ENCODE measurements at regions not wholly inside any gene's neighbourhood (a gene's known extent, or its start where the extent isn't known, plus 50 kb on each side); places are given as distances from the start of the nearest gene placed in this dataset.

GRCh38 chr2:144324446-144325045 is 195.4 kb downstream of the ZEB2 start:
- no peaks in the 10 kb centered on the region for H3K36me3 ChIP-seq (ENCODE audit: control insufficient read depth in 4 of 4, insufficient read depth in 3 of 4, low read depth in 1 of 4, low read length in 3 of 4)
- TF ChIP-seq RXRA (IDR thresholded peaks at IDR 0.05) = no peak
- TF ChIP-seq JUND (IDR thresholded peaks at IDR 0.05) = no peak
- TF ChIP-seq NR2F2 (IDR thresholded peaks at IDR 0.05) = no peak
- no peak for TF ChIP-seq MAX (IDR thresholded peaks at IDR 0.05)
- TF ChIP-seq, protein P1, sequence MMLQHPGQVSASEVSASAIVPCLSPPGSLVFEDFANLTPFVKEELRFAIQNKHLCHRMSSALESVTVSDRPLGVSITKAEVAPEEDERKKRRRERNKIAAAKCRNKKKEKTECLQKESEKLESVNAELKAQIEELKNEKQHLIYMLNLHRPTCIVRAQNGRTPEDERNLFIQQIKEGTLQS (IDR thresholded peaks at IDR 0.05) = no peak
- TF ChIP-seq FOXA2 (IDR thresholded peaks at IDR 0.05) = no peak
- TF ChIP-seq RAD21 (IDR thresholded peaks at IDR 0.05) = no peak
- TF ChIP-seq, protein P2, sequence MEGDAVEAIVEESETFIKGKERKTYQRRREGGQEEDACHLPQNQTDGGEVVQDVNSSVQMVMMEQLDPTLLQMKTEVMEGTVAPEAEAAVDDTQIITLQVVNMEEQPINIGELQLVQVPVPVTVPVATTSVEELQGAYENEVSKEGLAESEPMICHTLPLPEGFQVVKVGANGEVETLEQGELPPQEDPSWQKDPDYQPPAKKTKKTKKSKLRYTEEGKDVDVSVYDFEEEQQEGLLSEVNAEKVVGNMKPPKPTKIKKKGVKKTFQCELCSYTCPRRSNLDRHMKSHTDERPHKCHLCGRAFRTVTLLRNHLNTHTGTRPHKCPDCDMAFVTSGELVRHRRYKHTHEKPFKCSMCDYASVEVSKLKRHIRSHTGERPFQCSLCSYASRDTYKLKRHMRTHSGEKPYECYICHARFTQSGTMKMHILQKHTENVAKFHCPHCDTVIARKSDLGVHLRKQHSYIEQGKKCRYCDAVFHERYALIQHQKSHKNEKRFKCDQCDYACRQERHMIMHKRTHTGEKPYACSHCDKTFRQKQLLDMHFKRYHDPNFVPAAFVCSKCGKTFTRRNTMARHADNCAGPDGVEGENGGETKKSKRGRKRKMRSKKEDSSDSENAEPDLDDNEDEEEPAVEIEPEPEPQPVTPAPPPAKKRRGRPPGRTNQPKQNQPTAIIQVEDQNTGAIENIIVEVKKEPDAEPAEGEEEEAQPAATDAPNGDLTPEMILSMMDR (IDR thresholded peaks at IDR 0.05; ENCODE audit: low read depth, low read length, missing input control) = no peak
- no peak for TF ChIP-seq FOXA1 (IDR thresholded peaks at IDR 0.05)
- no peak for TF ChIP-seq TAF1 (conservative IDR thresholded peaks at IDR 0.05)
- TF ChIP-seq EGR1 (IDR thresholded peaks at IDR 0.05; ENCODE audit: low read depth in 2 of 2) = no peak
- peaks cover 0 to 1% (median 0%) of the 10 kb centered on the region in 4 donors for H3K4me1 ChIP-seq (ENCODE audit: control insufficient read depth in 4 of 4, insufficient read depth in 4 of 4, low read length in 3 of 4)
- no peak overlapping the region for H3K9ac ChIP-seq (ENCODE audit: low read depth in 1 of 2, low read length in 2 of 2)
- H3K9me3 ChIP-seq (ENCODE audit: control insufficient read depth in 4 of 4, low read length in 3 of 4) = no peaks in the 10 kb centered on the region
- H3K27me3 ChIP-seq (ENCODE audit: control insufficient read depth in 4 of 4, insufficient read depth in 4 of 4, low read length in 3 of 4) = no peaks in the 10 kb centered on the region
- H3K27ac ChIP-seq (ENCODE audit: low read depth in 1 of 2, low read length in 2 of 2) = no peak overlapping the region
- H3K4me3 ChIP-seq (ENCODE audit: low read depth in 1 of 3, low read length in 3 of 3) = no peak overlapping the region
- 82% methylated on average over 4 of the region's 4 CpGs for WGBS
- no peak for DNase-seq (ENCODE audit: low spot score)

- Histone ChIP-seq H3K9me3 (ENCODE audit: control insufficient read depth in 4 of 4, low read length in 3 of 4) (no peaks in the 10 kb centered on the region), H3K4me1 (ENCODE audit: control insufficient read depth in 4 of 4, insufficient read depth in 4 of 4, low read length in 3 of 4) (peaks cover 0 to 1% (median 0%) of the 10 kb centered on the region in 4 donors), H3K9ac (ENCODE audit: low read depth in 1 of 2, low read length in 2 of 2) (no peak overlapping the region), H3K36me3 (ENCODE audit: control insufficient read depth in 4 of 4, insufficient read depth in 3 of 4, low read depth in 1 of 4, low read length in 3 of 4) (no peaks in the 10 kb centered on the region), H3K4me3 (ENCODE audit: low read depth in 1 of 3, low read length in 3 of 3) (no peak overlapping the region), H3K27ac (ENCODE audit: low read depth in 1 of 2, low read length in 2 of 2) (no peak overlapping the region), H3K27me3 (ENCODE audit: control insufficient read depth in 4 of 4, insufficient read depth in 4 of 4, low read length in 3 of 4) (no peaks in the 10 kb centered on the region)
- no peak for TF ChIP-seq YY1 (IDR thresholded peaks at IDR 0.05)
- TF ChIP-seq, protein P1 (IDR thresholded peaks at IDR 0.05) = no peak
- no peak for TF ChIP-seq GABPA (IDR thresholded peaks at IDR 0.05 in 1 of 2, conservative IDR thresholded peaks at IDR 0.05 in 1 of 2)
- TF ChIP-seq FOXA2 (IDR thresholded peaks at IDR 0.05) = no peak
- TF ChIP-seq HNF4A (conservative IDR thresholded peaks at IDR 0.05) = no peak
- no peak for TF ChIP-seq RXRA (IDR thresholded peaks at IDR 0.05)
- no peak for TF ChIP-seq TAF1 (conservative IDR thresholded peaks at IDR 0.05)
- TF ChIP-seq EGR1 (IDR thresholded peaks at IDR 0.05; ENCODE audit: low read depth in 2 of 2) = no peak
- TF ChIP-seq HNF4G (IDR thresholded peaks at IDR 0.05) = no peak
- no peak for TF ChIP-seq ZBTB33 (IDR thresholded peaks at IDR 0.05)
- TF ChIP-seq RAD21 (IDR thresholded peaks at IDR 0.05) = no peak
- TF ChIP-seq NR2F2 (IDR thresholded peaks at IDR 0.05) = no peak
- no peak for TF ChIP-seq SP1 (IDR thresholded peaks at IDR 0.05)
- TF ChIP-seq, protein P3, sequence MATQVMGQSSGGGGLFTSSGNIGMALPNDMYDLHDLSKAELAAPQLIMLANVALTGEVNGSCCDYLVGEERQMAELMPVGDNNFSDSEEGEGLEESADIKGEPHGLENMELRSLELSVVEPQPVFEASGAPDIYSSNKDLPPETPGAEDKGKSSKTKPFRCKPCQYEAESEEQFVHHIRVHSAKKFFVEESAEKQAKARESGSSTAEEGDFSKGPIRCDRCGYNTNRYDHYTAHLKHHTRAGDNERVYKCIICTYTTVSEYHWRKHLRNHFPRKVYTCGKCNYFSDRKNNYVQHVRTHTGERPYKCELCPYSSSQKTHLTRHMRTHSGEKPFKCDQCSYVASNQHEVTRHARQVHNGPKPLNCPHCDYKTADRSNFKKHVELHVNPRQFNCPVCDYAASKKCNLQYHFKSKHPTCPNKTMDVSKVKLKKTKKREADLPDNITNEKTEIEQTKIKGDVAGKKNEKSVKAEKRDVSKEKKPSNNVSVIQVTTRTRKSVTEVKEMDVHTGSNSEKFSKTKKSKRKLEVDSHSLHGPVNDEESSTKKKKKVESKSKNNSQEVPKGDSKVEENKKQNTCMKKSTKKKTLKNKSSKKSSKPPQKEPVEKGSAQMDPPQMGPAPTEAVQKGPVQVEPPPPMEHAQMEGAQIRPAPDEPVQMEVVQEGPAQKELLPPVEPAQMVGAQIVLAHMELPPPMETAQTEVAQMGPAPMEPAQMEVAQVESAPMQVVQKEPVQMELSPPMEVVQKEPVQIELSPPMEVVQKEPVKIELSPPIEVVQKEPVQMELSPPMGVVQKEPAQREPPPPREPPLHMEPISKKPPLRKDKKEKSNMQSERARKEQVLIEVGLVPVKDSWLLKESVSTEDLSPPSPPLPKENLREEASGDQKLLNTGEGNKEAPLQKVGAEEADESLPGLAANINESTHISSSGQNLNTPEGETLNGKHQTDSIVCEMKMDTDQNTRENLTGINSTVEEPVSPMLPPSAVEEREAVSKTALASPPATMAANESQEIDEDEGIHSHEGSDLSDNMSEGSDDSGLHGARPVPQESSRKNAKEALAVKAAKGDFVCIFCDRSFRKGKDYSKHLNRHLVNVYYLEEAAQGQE (IDR thresholded peaks at IDR 0.05) = no peak
- TF ChIP-seq FOXA1 (IDR thresholded peaks at IDR 0.05) = no peak
- TF ChIP-seq MAX (IDR thresholded peaks at IDR 0.05) = no peak
- TF ChIP-seq, protein P2 (IDR thresholded peaks at IDR 0.05; ENCODE audit: low read depth, low read length, missing input control) = no peak
- WGBS = 88% methylated on average over 2 of the region's 2 CpGs
- no peak for DNase-seq (ENCODE audit: low spot score)
Measured at GRCh38 chr2:144323946-144324345, 196.0 kb downstream of the ZEB2 start.
